IMR-90 (cell line): ENCODE measurements at regions not wholly inside any gene's neighbourhood (a gene's known extent, or its start where the extent isn't known, plus 50 kb on each side); places are given as distances from the start of the nearest gene placed in this dataset.

Experiments
- ATAC-seq: fragments of 200-7000 bp; cut with Tn5 transposase; 2 replicates; pipeline ENCODE4 v1.9.1; 2020; ENCODE audit warnings: low read depth, mild to moderate bottlenecking, moderate library complexity
- BruUV-seq: library from RNA; stranded (reverse); fragments of 400-500 nt; replicated peaks from 2 replicates; lab custom pipeline; 2021; lab: Mats Ljungman, UMichigan
- CTCF ChIA-PET: fragments of 300-600 bp; formaldehyde crosslinking; extraction: SDS; loops from one replicate; lab custom pipeline; 2021; ENCODE audit warnings: antibody characterized with exemption; lab: Yijun Ruan, JAX
- POLR2A ChIA-PET: fragments of 300-600 bp; sonication (Branson Sonifier 250); formaldehyde crosslinking; loops from one replicate; lab custom pipeline; 2022; ENCODE audit warnings: antibody characterized with exemption; ENCODE audit not compliant: unreplicated experiment; lab: Charles Lee
- DNase-seq: peaks from one replicate; pipeline ENCODE4 v3.0.0; 2013
- H2AFZ ChIP-seq: replicated peaks from 2 replicates; pipeline ENCODE3; 2013; ENCODE audit warnings: low read length, mild to moderate bottlenecking; ENCODE audit not compliant: poor library complexity
- H2AK5ac ChIP-seq: 2 replicates; pipeline ENCODE4 v1.6.1; 2013; ENCODE audit warnings: low read depth, low read length, inconsistent platforms
- H2AK9ac ChIP-seq: replicated peaks from 2 replicates; pipeline ENCODE3; 2013; ENCODE audit warnings: mild to moderate bottlenecking, low read depth, low read length, moderate library complexity; ENCODE audit not compliant: poor library complexity
- H2BK120ac ChIP-seq: 2 replicates; pipeline ENCODE4 v1.6.1; 2013; ENCODE audit warnings: low read depth, low read length, inconsistent platforms
- H2BK15ac ChIP-seq: 3 replicates; pipeline ENCODE4 v1.6.1; 2013; ENCODE audit warnings: low read depth, low read length, inconsistent platforms
- H2BK20ac ChIP-seq: 2 replicates; pipeline ENCODE4 v1.6.1; 2013; ENCODE audit warnings: low read depth, mild to moderate bottlenecking, inconsistent platforms, low read length, moderate library complexity
- H2BK5ac ChIP-seq: 2 replicates; pipeline ENCODE4 v1.6.1; 2013; ENCODE audit warnings: mild to moderate bottlenecking, low read depth, low read length, inconsistent platforms; ENCODE audit not compliant: poor library complexity, severe bottlenecking
- H3K14ac ChIP-seq: replicated peaks from 2 replicates; pipeline ENCODE4 v1.6.1; 2013; ENCODE audit warnings: low read depth, low read length, inconsistent platforms
- H3K18ac ChIP-seq: 2 replicates; pipeline ENCODE4 v1.6.1; 2013; ENCODE audit warnings: low read depth, low read length, control low read depth
- H3K23ac ChIP-seq: 2 replicates; pipeline ENCODE4 v1.6.1; 2013; ENCODE audit warnings: low read depth, low read length, inconsistent platforms
- H3K27ac ChIP-seq: 2 replicates; pipeline ENCODE4 v1.5.1; 2013; ENCODE audit warnings: mild to moderate bottlenecking, control low read depth, low read length; ENCODE audit not compliant: insufficient read depth
- H3K27me3 ChIP-seq: 2 replicates; pipeline ENCODE4 v1.6.1; 2013; ENCODE audit warnings: low read length; ENCODE audit not compliant: control insufficient read depth, insufficient read depth
- H3K36me3 ChIP-seq: 2 replicates; pipeline ENCODE4 v1.6.1; 2013; ENCODE audit warnings: low read length, mixed read lengths; ENCODE audit not compliant: control insufficient read depth, insufficient read depth
- H3K4ac ChIP-seq: 2 replicates; pipeline ENCODE4 v1.6.1; 2013; ENCODE audit warnings: low read depth, low read length, inconsistent platforms
- H3K4me1 ChIP-seq: 2 replicates; pipeline ENCODE4 v1.6.1; 2013; ENCODE audit warnings: low read length, mixed read lengths; ENCODE audit not compliant: control insufficient read depth, insufficient read depth
- H3K4me2 ChIP-seq: 2 replicates; pipeline ENCODE4 v1.6.1; 2013; ENCODE audit warnings: low read depth, mild to moderate bottlenecking, control low read depth, low read length, moderate library complexity
- H3K4me3 ChIP-seq: 2 replicates; pipeline ENCODE4 v1.5.1; 2013; ENCODE audit warnings: low read depth, mild to moderate bottlenecking, control low read depth, low read length, moderate library complexity; ENCODE audit not compliant: insufficient read depth
- H3K56ac ChIP-seq: 2 replicates; pipeline ENCODE4 v1.6.1; 2013; ENCODE audit warnings: low read length, inconsistent platforms; ENCODE audit not compliant: insufficient read depth; ENCODE audit errors: extremely low read depth
- H3K79me1 ChIP-seq, 2 experiments: 2 replicates each; pipeline ENCODE4 v1.6.1; 2013; ENCODE audit warnings: low read length in 2 of 2, inconsistent platforms in 1 of 2, low read depth in 1 of 2
- H3K9ac ChIP-seq: 2 replicates; pipeline ENCODE4 v1.6.1; 2013; ENCODE audit warnings: low read depth, low read length, control low read depth
- H3K9me1 ChIP-seq: 2 replicates; pipeline ENCODE4 v1.6.1; 2013; ENCODE audit warnings: low read length, inconsistent platforms; ENCODE audit not compliant: insufficient read depth
- H3K9me3 ChIP-seq: 2 replicates; pipeline ENCODE4 v1.6.1; 2013; ENCODE audit warnings: low read length; ENCODE audit not compliant: control insufficient read depth, insufficient read depth
- H4K20me1 ChIP-seq: 2 replicates; pipeline ENCODE4 v1.6.1; 2013; ENCODE audit warnings: low read length, inconsistent platforms; ENCODE audit not compliant: insufficient read depth
- H4K5ac ChIP-seq: 2 replicates; pipeline ENCODE4 v1.6.1; 2013; ENCODE audit warnings: mild to moderate bottlenecking, low read depth, low read length, control low read depth
- H4K8ac ChIP-seq, 2 experiments: 2 replicates each; pipeline ENCODE4 v1.6.1; 2013; ENCODE audit warnings: low read depth in 2 of 2, low read length in 2 of 2, control low read depth in 1 of 2, inconsistent platforms in 1 of 2
- H4K91ac ChIP-seq: 2 replicates; pipeline ENCODE4 v1.6.1; 2013; ENCODE audit warnings: low read depth, low read length, inconsistent platforms; ENCODE audit not compliant: insufficient read depth
- CEBPB ChIP-seq: IDR thresholded peaks from 2 replicates; pipeline ENCODE4 v1.6.1; 2012; ENCODE audit warnings: low read depth, low read length, improper control_type of control experiment
- CTCF ChIP-seq: conservative IDR thresholded peaks from 2 replicates; pipeline ENCODE4 v1.5.1; 2012; ENCODE audit warnings: mild to moderate bottlenecking, low read depth, low read length, improper control_type of control experiment
- FOS ChIP-seq: fragments of 150-350 bp; IDR thresholded peaks from 2 replicates; pipeline ENCODE4 v1.6.1; 2016; ENCODE audit warnings: low read depth, low read length
- MAFK ChIP-seq: IDR thresholded peaks from 2 replicates; pipeline ENCODE4 v1.6.1; 2012; ENCODE audit warnings: low read depth, low read length, improper control_type of control experiment
- MAZ ChIP-seq: IDR thresholded peaks from 2 replicates; pipeline ENCODE4 v1.6.1; 2012; ENCODE audit warnings: low read depth, mild to moderate bottlenecking, low read length, improper control_type of control experiment, moderate library complexity, borderline replicate concordance
- NFE2L2 ChIP-seq: fragments of 150-350 bp; IDR thresholded peaks from 2 replicates; pipeline ENCODE4 v1.6.1; 2016; ENCODE audit warnings: low read depth, mild to moderate bottlenecking, low read length
- POLR2A ChIP-seq: IDR thresholded peaks from 2 replicates; pipeline ENCODE4 v1.6.1; 2012; ENCODE audit warnings: mild to moderate bottlenecking, low read depth, low read length
- RAD21 ChIP-seq: IDR thresholded peaks from 2 replicates; pipeline ENCODE4 v1.6.1; 2012; ENCODE audit warnings: low read length, improper control_type of control experiment
- RCOR1 ChIP-seq: IDR thresholded peaks from 2 replicates; pipeline ENCODE4 v1.6.1; 2012; ENCODE audit warnings: mild to moderate bottlenecking, low read length, improper control_type of control experiment; ENCODE audit not compliant: insufficient replicate concordance
- RFX5 ChIP-seq: IDR thresholded peaks from 2 replicates; pipeline ENCODE4 v1.8.0; 2012; ENCODE audit warnings: low read depth, mild to moderate bottlenecking, low read length, moderate library complexity
- SMC3 ChIP-seq: fragments of 150-350 bp; IDR thresholded peaks from 2 replicates; pipeline ENCODE4 v1.6.1; 2016; ENCODE audit warnings: low read depth, mild to moderate bottlenecking, antibody characterized with exemption, low read length, moderate library complexity
- USF2 ChIP-seq: fragments of 150-350 bp; IDR thresholded peaks from 2 replicates; pipeline ENCODE4 v1.6.1; 2017; ENCODE audit warnings: mild to moderate bottlenecking, antibody characterized with exemption, low read length, low read depth
- WGBS, 2 experiments: methylation state at CpG; one replicate each; pipeline versions ENCODE4 v1.1.5 to v1.1.7; 2013; ENCODE audit warnings: missing lambda C conversion rate in 2 of 2; ENCODE audit not compliant: insufficient read length in 1 of 2; ENCODE audit errors: extremely low coverage in 2 of 2; 5-methylcytosine and 5-hydroxymethylcytosine counted together
- dilution Hi-C: fragments of 300-500 bp; cut with HindIII; formaldehyde crosslinking; loops from one replicate; pipeline ENCODE4 v1.14.3; 2018; ENCODE audit warnings: low sequenced_read_pairs; ENCODE audit not compliant: unreplicated experiment
- in situ Hi-C: fragments of 300-500 bp; cut with MboI; formaldehyde crosslinking; loops from 3 replicates; pipeline ENCODE4 v1.14.3; 2019; ENCODE audit warnings: low sequenced_read_pairs, inconsistent platforms, mixed read lengths
- intact Hi-C: fragments of 100-400 bp; cut with micrococcal nuclease; formaldehyde crosslinking; loops from 2 replicates; pipeline ENCODE4 v1.10.0; 2022
- TF ChIP-seq, protein P1 (sequence below): fragments of 150-350 bp; IDR thresholded peaks from 2 replicates; pipeline ENCODE4 v1.6.1; 2016; ENCODE audit warnings: low read depth, mild to moderate bottlenecking, low read length, moderate library complexity, borderline replicate concordance

GRCh38 chr18:51330148-51330547 is 132.7 kb upstream of the MEX3C start:
- Histone ChIP-seq H2AFZ (no peak overlapping the region), H4K20me1 (no peaks in the 10 kb centered on the region), H3K4me1 (no peaks in the 10 kb centered on the region), H2BK15ac (no peak overlapping the region), H3K14ac (no peak overlapping the region), H3K18ac (no peak overlapping the region), H2BK5ac (no peak overlapping the region), H2AK5ac (no peak overlapping the region), H4K8ac (no peak overlapping the region), H2AK9ac (no peak overlapping the region), H3K56ac (no peak overlapping the region), H3K9ac (no peak overlapping the region), H3K9me3 (peaks cover 7% of the 10 kb centered on the region), H3K4me2 (no peak overlapping the region), H3K4ac (no peak overlapping the region), H3K9me1 (no peaks in the 10 kb centered on the region), H3K4me3 (no peak overlapping the region), H3K79me1 (no peaks in the 10 kb centered on the region), H2BK120ac (no peak overlapping the region), H4K5ac (no peak overlapping the region), H3K36me3 (no peaks in the 10 kb centered on the region), H4K91ac (no peak overlapping the region), H3K23ac (no peak overlapping the region), H3K27me3 (no peaks in the 10 kb centered on the region), H3K27ac (no peak overlapping the region), H2BK20ac (no peak overlapping the region)
- no CpG with 5 or more reads among the region's 4 CpGs for WGBS, 2 experiments
- BruUV-seq = no TSS peak
- intact Hi-C loops (no loop called here), in situ Hi-C loops (no loop called here), dilution Hi-C loops (no loop called here)
- TF ChIP-seq SMC3 (no peak), POLR2A (no peak), CTCF (no peak), CEBPB (no peak), RAD21 (no peak), USF2 (no peak), RCOR1 (no peak), FOS (no peak), NFE2L2 (no peak), RFX5 (no peak), MAFK (no peak), MAZ (no peak)
- TF ChIP-seq, protein P1, sequence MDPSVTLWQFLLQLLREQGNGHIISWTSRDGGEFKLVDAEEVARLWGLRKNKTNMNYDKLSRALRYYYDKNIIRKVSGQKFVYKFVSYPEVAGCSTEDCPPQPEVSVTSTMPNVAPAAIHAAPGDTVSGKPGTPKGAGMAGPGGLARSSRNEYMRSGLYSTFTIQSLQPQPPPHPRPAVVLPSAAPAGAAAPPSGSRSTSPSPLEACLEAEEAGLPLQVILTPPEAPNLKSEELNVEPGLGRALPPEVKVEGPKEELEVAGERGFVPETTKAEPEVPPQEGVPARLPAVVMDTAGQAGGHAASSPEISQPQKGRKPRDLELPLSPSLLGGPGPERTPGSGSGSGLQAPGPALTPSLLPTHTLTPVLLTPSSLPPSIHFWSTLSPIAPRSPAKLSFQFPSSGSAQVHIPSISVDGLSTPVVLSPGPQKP = no peak
- POLR2A ChIA-PET = no interaction called here
- DNase-seq = no peak
- no peak for ATAC-seq
- CTCF ChIA-PET = no interaction called here
